Anterior cingulate cortex (tissue), 58 donors: ENCODE measurements at regions not wholly inside any gene's neighbourhood (a gene's known extent, or its start where the extent isn't known, plus 50 kb on each side); places are given as distances from the start of the nearest gene placed in this dataset.
A peak's percentile ranks its signal among the peaks of the same experiment; 100 is the strongest.
"Not testable (repeated sequence)": the region's sequence is repeated elsewhere in the genome, so short reads cannot be mapped to it uniquely, and the experiment has no call there.

Experiments used
- DNase-seq, 58 donors: peaks; one replicate each; lab custom pipeline; 2025; lab: John Stamatoyannopoulos, UW

DNA sequence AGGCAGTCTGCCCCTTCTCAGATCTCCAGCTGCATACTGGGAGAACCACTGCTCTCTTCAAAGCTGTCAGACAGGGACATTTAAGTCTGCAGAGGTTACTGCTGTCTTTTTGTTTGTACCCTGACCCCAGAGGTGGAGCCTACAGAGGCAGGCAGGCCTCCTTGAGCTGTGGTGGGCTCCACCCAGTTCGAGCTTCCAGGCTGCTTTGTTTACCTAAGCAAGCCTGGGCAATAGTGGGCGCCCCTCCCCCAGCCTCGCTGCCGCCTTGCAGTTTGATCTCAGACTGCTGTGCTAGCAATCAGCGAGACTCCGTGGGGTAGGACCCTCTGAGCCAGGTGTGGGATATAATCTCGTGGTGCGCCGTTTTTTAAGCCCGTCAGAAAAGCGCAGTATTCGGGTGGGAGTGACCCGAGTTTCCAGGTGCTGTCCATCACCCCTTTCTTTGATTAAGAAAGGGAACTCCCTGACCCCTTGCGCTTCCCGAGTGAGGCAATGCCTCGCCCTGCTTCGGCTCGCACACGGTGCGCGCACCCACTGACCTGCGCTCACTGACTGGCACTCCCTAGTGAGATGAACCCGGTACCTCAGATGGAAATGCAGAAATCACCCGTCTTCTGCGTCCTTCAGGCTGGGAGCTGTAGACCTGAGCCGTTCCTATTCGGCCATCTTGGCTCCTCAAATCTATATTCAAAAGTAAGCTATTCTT is 224.4 kb downstream of the ZNF326 start:
- DNase-seq, result not testable (repeated sequence)

- no peak for DNase-seq
These were observed 216.0 kb downstream of the ZNF326 start for GRCh38 chr1:90210633-90211491.

- no peak for DNase-seq
These were observed 214.0 kb downstream of the ZNF326 start for GRCh38 chr1:90208949-90209348.

DNA sequence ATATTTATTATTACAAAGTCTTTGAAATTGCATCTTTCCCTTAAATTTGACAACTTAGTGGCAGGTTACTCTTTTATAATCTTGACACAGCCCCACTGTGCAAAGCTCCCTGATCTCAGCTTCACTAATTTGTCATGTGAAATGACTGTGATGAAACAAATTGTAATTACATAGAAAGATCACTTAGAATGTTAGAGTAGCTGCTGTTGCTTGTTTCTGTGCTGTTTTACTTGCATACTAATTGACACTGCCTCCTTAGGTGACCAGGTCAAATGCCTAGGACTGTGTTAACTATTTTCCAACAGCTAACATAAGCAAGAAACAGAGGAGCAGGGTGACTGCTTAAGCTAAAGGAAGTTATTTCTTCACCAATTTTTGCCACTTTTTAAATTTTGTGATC is 211.3 kb downstream of the ZNF326 start:
- no peak for DNase-seq

GRCh38 chr1:90204780-90205179 is 209.9 kb downstream of the ZNF326 start:
- DNase-seq, result no peak

- DNase-seq, result no peak
These were observed 209.2 kb downstream of the ZNF326 start for GRCh38 chr1:90204023-90204590.

- no peak for DNase-seq
These were observed 206.8 kb downstream of the ZNF326 start for GRCh38 chr1:90201467-90202358.

- no peak for DNase-seq
These were observed 205.8 kb downstream of the ZNF326 start for GRCh38 chr1:90200646-90201205.

DNA sequence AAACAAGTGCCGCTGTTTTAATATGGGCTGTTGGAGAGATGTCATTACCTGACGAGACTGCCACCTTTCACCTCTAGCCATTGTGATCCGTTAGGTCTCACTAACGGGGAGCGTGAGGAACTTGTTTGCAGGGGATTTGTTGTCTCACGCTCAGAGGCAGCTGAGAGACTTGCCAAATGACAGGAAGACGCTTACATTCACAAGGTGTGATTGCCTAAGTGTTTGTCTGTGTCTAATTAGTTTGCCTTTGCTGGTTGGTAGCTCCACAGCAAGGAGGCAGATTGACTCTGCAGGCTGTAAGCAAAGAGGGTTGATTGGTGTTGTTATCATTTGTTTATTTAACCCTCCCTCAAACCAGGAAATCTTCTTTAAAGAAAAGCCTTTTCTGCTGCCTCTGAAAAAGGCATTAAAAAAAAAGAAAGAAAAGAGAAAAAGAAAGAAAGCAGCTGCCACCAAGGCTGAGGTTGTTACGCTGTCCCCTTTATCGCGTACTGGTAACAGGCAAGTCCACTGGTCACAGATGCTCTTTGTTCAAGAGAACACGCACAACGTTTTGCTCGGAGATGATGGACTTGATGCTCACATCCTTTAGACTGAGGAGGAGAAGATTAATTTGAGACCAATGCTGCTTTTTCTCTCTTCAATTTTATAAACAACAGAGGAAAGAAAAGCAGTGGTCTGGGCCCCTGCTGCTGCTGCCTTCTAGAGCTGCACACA is 203.9 kb downstream of the ZNF326 start:
- no peak for DNase-seq

DNA sequence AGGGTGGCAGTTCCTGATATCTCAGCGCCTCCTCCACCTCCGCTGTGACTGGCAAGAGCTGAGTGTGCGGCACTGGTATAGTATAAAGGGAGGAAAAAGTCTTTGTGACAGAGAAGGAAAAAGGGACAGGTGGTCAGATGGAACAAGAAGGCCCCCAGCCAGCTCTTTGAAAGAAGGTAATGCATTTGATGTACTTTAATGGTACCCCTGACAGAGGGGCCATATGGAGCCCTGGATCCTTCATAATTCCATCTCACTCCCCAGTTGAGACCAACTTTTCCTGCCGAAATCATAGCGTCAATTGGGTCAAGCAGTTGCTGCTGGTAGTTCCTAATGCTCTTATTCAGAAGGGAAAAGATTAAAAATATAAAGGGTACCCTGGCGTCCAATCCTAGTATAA is 198.2 kb downstream of the ZNF326 start:
- no peak for DNase-seq

DNA sequence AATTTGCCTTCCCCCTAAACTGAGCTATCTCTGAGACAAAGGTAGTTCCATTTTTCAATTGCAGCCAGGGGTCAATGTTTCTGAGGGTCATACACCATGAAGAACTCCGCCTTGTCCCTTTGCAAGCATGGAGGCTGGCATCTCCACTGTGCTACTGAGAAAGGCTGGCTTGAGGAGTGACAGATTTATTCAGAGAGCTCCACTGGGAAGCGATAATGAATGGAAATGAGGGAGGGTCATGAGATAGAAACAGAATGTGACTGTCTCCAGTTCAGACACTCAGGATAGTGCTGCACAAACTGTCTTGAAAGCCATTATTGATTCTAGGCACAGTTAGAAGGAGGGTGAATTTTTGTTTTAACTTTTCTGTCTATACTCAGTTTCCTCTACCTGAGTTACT is 197.5 kb downstream of the ZNF326 start:
- DNase-seq, result no peak

- DNase-seq, result no peak
These were observed 195.6 kb downstream of the ZNF326 start for GRCh38 chr1:90190523-90190922.

- DNase-seq, result no peak
These were observed 195.0 kb downstream of the ZNF326 start for GRCh38 chr1:90189889-90190288.

DNA sequence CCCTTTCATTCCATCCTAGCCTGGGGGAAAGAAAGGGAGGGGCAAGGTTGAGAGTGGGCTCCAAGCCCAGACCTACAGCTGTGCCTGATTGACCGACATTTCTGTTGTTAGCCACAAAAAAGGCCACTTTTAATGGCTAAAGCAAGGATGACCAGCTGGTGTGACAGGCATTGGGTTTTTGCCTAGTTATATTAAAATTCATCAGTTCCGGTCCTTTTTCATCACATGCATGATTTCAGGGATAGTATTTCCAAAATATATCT is 192.3 kb downstream of the ZNF326 start:
- DNase-seq, result peak in 1 of 58 donors; percentile 5

DNA sequence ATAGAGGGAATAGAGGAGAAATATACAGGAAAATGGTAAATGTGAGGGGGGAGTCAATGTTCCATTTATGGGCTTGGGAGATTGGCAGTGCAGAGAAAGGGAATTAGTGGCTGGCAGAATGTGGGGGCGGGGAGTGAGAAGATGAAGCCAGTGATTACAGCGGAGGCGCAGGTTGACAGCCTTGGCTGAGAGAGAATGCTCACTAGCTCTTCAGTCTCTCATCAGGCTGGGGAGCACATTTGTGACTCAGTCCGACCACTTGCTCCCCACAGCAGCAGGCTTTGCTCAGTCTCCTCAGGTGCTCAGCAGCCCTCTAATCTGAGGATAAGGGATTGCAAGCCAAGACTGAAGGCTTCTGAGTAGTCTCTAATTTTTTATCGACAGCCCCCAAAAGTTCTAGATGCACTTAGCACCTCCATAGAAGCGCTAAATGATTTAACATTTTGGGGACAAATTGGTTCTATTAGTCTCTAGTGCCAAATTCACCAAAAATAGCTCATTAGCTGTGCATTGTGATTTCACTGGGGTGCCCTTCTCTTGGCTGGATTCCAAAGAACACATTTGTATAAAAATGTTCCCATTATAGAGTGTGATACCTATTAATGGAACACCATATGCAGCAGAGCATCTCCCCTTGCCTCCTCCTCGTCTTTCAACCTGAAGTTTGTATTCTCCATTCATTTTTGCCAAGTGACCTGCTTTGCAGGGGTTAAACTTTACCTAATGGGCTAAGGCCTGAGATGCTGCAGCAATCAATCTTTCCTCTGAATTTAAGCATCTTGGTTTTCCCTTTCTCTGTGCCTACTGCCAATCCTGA is 191.8 kb downstream of the ZNF326 start:
- peak in 6 of 58 donors; percentile 2 to 20 (median 8) for DNase-seq

DNA sequence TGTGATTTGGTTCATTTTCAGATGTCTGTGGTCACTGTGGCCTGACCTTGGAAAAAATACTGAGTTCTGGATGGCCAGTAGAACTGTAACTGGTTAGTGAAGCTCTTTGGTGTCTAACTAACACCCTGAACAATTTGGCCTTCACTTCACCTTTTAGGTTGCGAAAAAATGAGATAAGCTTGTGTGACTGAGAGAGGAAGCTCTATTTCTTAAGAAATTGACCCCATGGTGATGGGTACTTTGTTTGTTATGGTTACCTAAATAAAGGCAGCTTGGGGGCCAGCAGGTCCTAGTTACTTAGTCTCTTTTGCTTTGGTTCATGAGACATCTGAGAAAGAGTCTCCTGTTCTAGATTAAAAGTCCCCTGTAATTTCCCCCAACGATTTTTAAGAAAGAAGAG is 181.6 kb downstream of the ZNF326 start:
- no peak for DNase-seq

GRCh38 chr1:90175490-90176167 is 180.7 kb downstream of the ZNF326 start:
- DNase-seq, result no peak

DNA sequence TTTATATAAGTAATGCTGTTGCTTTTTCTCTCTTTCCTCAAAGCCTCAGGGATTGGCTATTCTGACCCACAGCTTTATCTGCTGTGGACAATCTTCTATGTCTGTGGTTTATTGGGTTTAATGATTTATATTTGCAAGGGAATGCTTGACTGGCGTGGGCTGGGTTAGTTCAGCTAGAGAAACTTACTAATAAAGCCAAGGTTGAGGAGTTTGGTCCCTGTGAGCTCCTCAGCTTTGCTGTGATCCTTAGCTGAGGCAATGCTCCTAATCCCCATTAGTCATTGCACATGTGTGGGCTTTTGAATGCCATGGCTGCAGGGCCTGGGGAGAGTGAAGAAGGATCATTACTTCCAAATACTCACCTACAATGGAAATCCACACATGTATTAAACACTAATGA is 179.3 kb downstream of the ZNF326 start:
- DNase-seq, result no peak
